HepG2 (cell line): ENCODE measurements at regions not wholly inside any gene's neighbourhood (a gene's known extent, or its start where the extent isn't known, plus 50 kb on each side); places are given as distances from the start of the nearest gene placed in this dataset.

ENCODE experiments used
- CREB1 ChIP-seq, 2 experiments: fragments of 450-650 bp in 1 of 2; IDR thresholded peaks; 2 replicates each; pipeline ENCODE4 v1.6.1; 2016 to 2017; ENCODE audit warnings: control low read depth in 1 of 2, mild to moderate bottlenecking in 1 of 2, missing compliant biosample characterization in 1 of 2, missing genetic modification characterization in 1 of 2
- GFI1 ChIP-seq: sonication (generic); formaldehyde crosslinking; IDR thresholded peaks from 2 replicates; pipeline ENCODE4 v1.5.0; 2020; ENCODE audit warnings: missing genetic modification reagents, mild to moderate bottlenecking, borderline replicate concordance
- GTF2F1 ChIP-seq: fragments of 150-350 bp; IDR thresholded peaks from 2 replicates; pipeline ENCODE4 v1.6.1; 2014; ENCODE audit warnings: low read length
- HMG20A ChIP-seq: IDR thresholded peaks from 2 replicates; pipeline ENCODE4 v1.6.1; 2016; ENCODE audit warnings: borderline replicate concordance
- MED1 ChIP-seq: sonication (generic); formaldehyde crosslinking; IDR thresholded peaks from 2 replicates; pipeline ENCODE4 v1.4.0; 2020; ENCODE audit warnings: missing genetic modification reagents
- RARA ChIP-seq: IDR thresholded peaks from 2 replicates; pipeline ENCODE4 v1.6.1; 2016; ENCODE audit warnings: missing genetic modification reagents, missing compliant biosample characterization
- REL ChIP-seq: sonication (generic); formaldehyde crosslinking; conservative IDR thresholded peaks from 2 replicates; pipeline ENCODE4 v1.8.0; 2022; ENCODE audit warnings: mild to moderate bottlenecking, missing genetic modification reagents, moderate library complexity
- SAP130 ChIP-seq: IDR thresholded peaks from 2 replicates; pipeline ENCODE4 v1.6.1; 2016; ENCODE audit warnings: low read depth
- SOX6 ChIP-seq, 2 experiments: fragments of 450-650 bp in 1 of 2; sonication (generic) in 1 of 2; formaldehyde crosslinking in 1 of 2; IDR thresholded peaks; 2 replicates each; pipeline versions ENCODE4 v1.4.0 to v1.6.1; 2017 to 2020; ENCODE audit warnings: antibody characterized with exemption in 1 of 2, mild to moderate bottlenecking in 1 of 2, missing genetic modification reagents in 1 of 2
- TOPORS ChIP-seq: sonication (generic); formaldehyde crosslinking; IDR thresholded peaks from 2 replicates; pipeline ENCODE4 v1.8.0; 2023; ENCODE audit warnings: mild to moderate bottlenecking, missing genetic modification reagents
- ZKSCAN5 ChIP-seq: sonication (generic); formaldehyde crosslinking; IDR thresholded peaks from 2 replicates; pipeline ENCODE4 v1.5.1; 2020; ENCODE audit warnings: mild to moderate bottlenecking, missing genetic modification reagents
- ZNF207 ChIP-seq: fragments of 450-650 bp; IDR thresholded peaks from 2 replicates; pipeline ENCODE4 v1.6.1; 2016; ENCODE audit warnings: antibody characterized with exemption, borderline replicate concordance
- ZNF253 ChIP-seq: sonication (generic); formaldehyde crosslinking; IDR thresholded peaks from 2 replicates; pipeline ENCODE4 v1.8.0; 2022; ENCODE audit warnings: mild to moderate bottlenecking, missing genetic modification reagents, borderline replicate concordance
- ZNF264 ChIP-seq: sonication (generic); formaldehyde crosslinking; IDR thresholded peaks from 2 replicates; pipeline ENCODE4 v1.4.0; 2020; ENCODE audit warnings: missing genetic modification reagents
- ZNF337 ChIP-seq: sonication (generic); formaldehyde crosslinking; IDR thresholded peaks from 2 replicates; pipeline ENCODE4 v1.5.1; 2020; ENCODE audit warnings: missing genetic modification reagents, low read depth, mild to moderate bottlenecking, borderline replicate concordance
- ZNF550 ChIP-seq: sonication (generic); formaldehyde crosslinking; IDR thresholded peaks from 2 replicates; pipeline ENCODE4 v1.4.0; 2020; ENCODE audit warnings: mild to moderate bottlenecking, missing genetic modification reagents, borderline replicate concordance
- ZNF577 ChIP-seq: sonication (generic); formaldehyde crosslinking; IDR thresholded peaks from 2 replicates; pipeline ENCODE4 v1.4.0; 2020; ENCODE audit warnings: mild to moderate bottlenecking, low read depth, missing genetic modification reagents, borderline replicate concordance
- ZNF737 ChIP-seq: sonication (generic); formaldehyde crosslinking; IDR thresholded peaks from 2 replicates; pipeline ENCODE4 v1.5.0; 2020; ENCODE audit warnings: missing genetic modification reagents, mild to moderate bottlenecking, borderline replicate concordance
- ZSCAN29 ChIP-seq: sonication (generic); formaldehyde crosslinking; conservative IDR thresholded peaks from 2 replicates; pipeline ENCODE4 v1.4.0; 2020; ENCODE audit warnings: mild to moderate bottlenecking, missing genetic modification reagents
- TF ChIP-seq, protein P1 (sequence below): sonication (generic); formaldehyde crosslinking; IDR thresholded peaks from 2 replicates; pipeline ENCODE4 v1.4.0; 2020; ENCODE audit warnings: mild to moderate bottlenecking, missing genetic modification reagents, borderline replicate concordance
- TF ChIP-seq, protein P2 (sequence below): IDR thresholded peaks from 2 replicates; pipeline ENCODE4 v1.6.1; 2016
- TF ChIP-seq, protein P3 (sequence below): sonication (generic); formaldehyde crosslinking; IDR thresholded peaks from 2 replicates; pipeline ENCODE4 v1.8.0; 2022; ENCODE audit warnings: missing genetic modification reagents, low read depth, mild to moderate bottlenecking, borderline replicate concordance
- TF ChIP-seq, protein P4 (sequence below): IDR thresholded peaks from 2 replicates; pipeline ENCODE4 v1.6.1; 2018; ENCODE audit warnings: missing genetic modification reagents
- TF ChIP-seq, protein P5 (sequence below): sonication (generic); formaldehyde crosslinking; IDR thresholded peaks from 2 replicates; pipeline ENCODE4 v1.4.0; 2020; ENCODE audit warnings: missing genetic modification reagents, borderline replicate concordance

DNA sequence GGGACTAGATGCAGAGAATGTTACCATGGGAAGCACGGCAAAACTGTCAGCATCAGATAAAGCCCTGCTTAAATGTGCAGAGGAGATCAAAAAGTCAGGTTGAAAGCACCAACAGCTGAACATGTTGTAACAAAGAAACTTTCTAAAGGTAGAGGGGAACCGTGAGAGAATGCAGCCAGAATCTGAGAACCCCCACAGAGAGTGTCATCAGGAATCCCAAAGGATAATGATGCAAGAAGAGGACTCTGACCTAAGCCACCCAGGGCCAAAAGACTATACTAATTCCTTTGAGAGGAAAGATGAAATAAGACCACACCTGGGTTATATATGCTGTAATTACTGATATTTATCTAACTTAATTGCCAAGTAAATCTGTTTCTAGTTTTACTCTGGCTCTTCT, 116.6 kb downstream of the PCSK1 start (continued):
- TF ChIP-seq, protein P1, sequence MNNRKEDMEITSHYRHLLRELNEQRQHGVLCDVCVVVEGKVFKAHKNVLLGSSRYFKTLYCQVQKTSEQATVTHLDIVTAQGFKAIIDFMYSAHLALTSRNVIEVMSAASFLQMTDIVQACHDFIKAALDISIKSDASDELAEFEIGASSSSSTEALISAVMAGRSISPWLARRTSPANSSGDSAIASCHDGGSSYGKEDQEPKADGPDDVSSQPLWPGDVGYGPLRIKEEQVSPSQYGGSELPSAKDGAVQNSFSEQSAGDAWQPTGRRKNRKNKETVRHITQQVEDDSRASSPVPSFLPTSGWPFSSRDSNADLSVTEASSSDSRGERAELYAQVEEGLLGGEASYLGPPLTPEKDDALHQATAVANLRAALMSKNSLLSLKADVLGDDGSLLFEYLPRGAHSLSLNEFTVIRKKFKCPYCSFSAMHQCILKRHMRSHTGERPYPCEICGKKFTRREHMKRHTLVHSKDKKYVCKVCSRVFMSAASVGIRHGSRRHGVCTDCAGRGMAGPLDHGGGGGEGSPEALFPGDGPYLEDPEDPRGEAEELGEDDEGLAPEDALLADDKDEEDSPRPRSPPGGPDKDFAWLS (CRISPR knock-in tag), result no peak
- TF ChIP-seq GTF2F1 (no peak), ZNF550 (no peak), ZSCAN29 (CRISPR knock-in tag) (no peak), ZNF264 (CRISPR knock-in tag) (no peak), TOPORS (CRISPR knock-in tag) (no peak), SOX6 (IDR thresholded peaks at IDR 0.05) (no peak), SOX6 (CRISPR knock-in tag; IDR thresholded peaks at IDR 0.05) (peak; percentile 20; the same call in 1 of the 2 replicates), ZNF737 (CRISPR knock-in tag) (no peak), ZNF577 (no peak), ZNF337 (CRISPR knock-in tag) (no peak), GFI1 (no peak), ZNF207 (no peak), CREB1 (IDR thresholded peaks at IDR 0.05) (no peak), CREB1 (CRISPR knock-in tag; IDR thresholded peaks at IDR 0.05) (no peak), HMG20A (CRISPR knock-in tag) (0 out of 2 replicates have a peak, but pooled peaks have one; percentile 10), SAP130 (no peak), MED1 (CRISPR knock-in tag) (no peak), ZKSCAN5 (CRISPR knock-in tag) (no peak), ZNF253 (CRISPR knock-in tag) (no peak), REL (CRISPR knock-in tag) (no peak), RARA (no peak)
- TF ChIP-seq, protein P2, sequence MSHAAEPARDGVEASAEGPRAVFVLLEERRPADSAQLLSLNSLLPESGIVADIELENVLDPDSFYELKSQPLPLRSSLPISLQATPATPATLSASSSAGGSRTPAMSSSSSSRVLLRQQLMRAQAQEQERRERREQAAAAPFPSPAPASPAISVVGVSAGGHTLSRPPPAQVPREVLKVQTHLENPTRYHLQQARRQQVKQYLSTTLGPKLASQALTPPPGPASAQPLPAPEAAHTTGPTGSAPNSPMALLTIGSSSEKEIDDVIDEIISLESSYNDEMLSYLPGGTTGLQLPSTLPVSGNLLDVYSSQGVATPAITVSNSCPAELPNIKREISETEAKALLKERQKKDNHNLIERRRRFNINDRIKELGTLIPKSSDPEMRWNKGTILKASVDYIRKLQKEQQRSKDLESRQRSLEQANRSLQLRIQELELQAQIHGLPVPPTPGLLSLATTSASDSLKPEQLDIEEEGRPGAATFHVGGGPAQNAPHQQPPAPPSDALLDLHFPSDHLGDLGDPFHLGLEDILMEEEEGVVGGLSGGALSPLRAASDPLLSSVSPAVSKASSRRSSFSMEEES (CRISPR knock-in tag), result no peak
- TF ChIP-seq, protein P3, sequence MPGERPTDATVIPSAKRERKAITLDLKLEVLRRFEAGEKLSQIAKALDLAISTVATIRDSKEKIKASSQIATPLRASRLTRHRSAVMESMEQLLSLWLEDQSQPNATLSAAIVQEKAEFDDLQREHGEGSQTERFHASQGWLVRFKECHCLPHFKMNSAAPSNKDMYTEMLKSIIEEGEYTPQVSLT (CRISPR knock-in tag), result no peak
- TF ChIP-seq, protein P4, sequence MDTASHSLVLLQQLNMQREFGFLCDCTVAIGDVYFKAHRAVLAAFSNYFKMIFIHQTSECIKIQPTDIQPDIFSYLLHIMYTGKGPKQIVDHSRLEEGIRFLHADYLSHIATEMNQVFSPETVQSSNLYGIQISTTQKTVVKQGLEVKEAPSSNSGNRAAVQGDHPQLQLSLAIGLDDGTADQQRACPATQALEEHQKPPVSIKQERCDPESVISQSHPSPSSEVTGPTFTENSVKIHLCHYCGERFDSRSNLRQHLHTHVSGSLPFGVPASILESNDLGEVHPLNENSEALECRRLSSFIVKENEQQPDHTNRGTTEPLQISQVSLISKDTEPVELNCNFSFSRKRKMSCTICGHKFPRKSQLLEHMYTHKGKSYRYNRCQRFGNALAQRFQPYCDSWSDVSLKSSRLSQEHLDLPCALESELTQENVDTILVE, result no peak
- TF ChIP-seq, protein P5, sequence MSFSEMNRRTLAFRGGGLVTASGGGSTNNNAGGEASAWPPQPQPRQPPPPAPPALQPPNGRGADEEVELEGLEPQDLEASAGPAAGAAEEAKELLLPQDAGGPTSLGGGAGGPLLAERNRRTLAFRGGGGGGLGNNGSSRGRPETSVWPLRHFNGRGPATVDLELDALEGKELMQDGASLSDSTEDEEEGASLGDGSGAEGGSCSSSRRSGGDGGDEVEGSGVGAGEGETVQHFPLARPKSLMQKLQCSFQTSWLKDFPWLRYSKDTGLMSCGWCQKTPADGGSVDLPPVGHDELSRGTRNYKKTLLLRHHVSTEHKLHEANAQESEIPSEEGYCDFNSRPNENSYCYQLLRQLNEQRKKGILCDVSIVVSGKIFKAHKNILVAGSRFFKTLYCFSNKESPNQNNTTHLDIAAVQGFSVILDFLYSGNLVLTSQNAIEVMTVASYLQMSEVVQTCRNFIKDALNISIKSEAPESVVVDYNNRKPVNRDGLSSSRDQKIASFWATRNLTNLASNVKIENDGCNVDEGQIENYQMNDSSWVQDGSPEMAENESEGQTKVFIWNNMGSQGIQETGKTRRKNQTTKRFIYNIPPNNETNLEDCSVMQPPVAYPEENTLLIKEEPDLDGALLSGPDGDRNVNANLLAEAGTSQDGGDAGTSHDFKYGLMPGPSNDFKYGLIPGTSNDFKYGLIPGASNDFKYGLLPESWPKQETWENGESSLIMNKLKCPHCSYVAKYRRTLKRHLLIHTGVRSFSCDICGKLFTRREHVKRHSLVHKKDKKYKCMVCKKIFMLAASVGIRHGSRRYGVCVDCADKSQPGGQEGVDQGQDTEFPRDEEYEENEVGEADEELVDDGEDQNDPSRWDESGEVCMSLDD (CRISPR knock-in tag), result no peak
